ENCODE measurements at regions not wholly inside any gene's neighbourhood (a gene's known extent, or its start where the extent isn't known, plus 50 kb on each side); places are given as distances from the start of the nearest gene placed in this dataset.
"Not testable (repeated sequence)": the region's sequence is repeated elsewhere in the genome, so short reads cannot be mapped to it uniquely, and the experiment has no call there.

DNA sequence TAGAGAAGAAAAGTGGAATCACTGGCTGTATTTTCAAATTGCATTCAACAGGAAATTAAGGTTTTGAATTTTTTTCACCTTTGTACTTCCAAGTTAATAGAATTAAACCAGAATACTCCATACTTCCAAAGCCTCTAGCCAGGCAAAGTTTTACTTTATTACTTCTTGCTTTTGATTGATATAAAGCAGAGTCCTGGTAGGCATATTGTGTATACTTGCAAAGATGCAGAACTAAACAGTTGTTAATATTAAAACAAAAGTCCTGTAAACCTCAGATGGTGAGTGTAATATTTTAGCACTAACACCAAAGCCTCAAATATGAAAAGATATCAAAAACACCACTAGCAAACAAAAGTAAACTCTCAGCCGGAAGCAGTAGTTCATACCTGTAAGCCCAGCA is 107.2 kb upstream of the C2CD4B start:
- TF ChIP-seq, protein P1, sequence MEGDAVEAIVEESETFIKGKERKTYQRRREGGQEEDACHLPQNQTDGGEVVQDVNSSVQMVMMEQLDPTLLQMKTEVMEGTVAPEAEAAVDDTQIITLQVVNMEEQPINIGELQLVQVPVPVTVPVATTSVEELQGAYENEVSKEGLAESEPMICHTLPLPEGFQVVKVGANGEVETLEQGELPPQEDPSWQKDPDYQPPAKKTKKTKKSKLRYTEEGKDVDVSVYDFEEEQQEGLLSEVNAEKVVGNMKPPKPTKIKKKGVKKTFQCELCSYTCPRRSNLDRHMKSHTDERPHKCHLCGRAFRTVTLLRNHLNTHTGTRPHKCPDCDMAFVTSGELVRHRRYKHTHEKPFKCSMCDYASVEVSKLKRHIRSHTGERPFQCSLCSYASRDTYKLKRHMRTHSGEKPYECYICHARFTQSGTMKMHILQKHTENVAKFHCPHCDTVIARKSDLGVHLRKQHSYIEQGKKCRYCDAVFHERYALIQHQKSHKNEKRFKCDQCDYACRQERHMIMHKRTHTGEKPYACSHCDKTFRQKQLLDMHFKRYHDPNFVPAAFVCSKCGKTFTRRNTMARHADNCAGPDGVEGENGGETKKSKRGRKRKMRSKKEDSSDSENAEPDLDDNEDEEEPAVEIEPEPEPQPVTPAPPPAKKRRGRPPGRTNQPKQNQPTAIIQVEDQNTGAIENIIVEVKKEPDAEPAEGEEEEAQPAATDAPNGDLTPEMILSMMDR (IDR thresholded peaks at IDR 0.05; ENCODE audit: low read depth, low read length), result no peak
- Histone ChIP-seq H3K9me3 (ENCODE audit: severe bottlenecking) (peaks cover 16% of the 10 kb centered on the region), H3K36me3 (no peaks in the 10 kb centered on the region)

DNA sequence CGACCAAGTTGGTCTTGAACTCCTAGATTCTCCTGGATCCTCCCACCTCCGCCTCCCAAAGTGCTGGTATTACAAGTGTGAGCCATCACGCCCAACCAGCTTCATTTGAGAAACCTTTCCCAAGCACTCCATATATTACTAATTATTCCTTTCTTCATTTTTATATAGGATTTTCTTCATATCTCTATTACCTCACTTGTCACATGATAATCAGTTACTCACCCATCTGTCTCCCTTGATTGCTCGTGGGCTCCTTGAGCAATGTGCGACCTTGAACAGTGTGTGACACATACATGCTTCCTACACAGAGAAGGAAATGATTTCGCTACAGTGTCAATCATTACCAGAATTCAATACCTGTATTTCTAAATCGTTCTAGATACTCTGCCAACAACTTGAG is 110.7 kb upstream of the C2CD4B start:
- Histone ChIP-seq H3K27me3 (ENCODE audit: insufficient read depth, low read depth, severe bottlenecking) (no peaks in the 10 kb centered on the region), H3K4me3 (ENCODE audit: low read depth, low read length) (no peak overlapping the region), H3K27ac (no peak overlapping the region), H3K36me3 (no peaks in the 10 kb centered on the region), H3K9me3 (ENCODE audit: severe bottlenecking) (no peaks in the 10 kb centered on the region)
- TF ChIP-seq, protein P1 (IDR thresholded peaks at IDR 0.05; ENCODE audit: low read depth, low read length), result no peak
- DNase-seq, result no peak

More for the DNA sequence above, 107.2 kb upstream of the C2CD4B start:
- Histone ChIP-seq H3K27me3 (ENCODE audit: insufficient read depth, low read depth, severe bottlenecking) (no peaks in the 10 kb centered on the region), H3K27ac (no peak overlapping the region), H3K4me3 (ENCODE audit: low read depth, low read length) (no peak overlapping the region)
- no peak for DNase-seq

DNA sequence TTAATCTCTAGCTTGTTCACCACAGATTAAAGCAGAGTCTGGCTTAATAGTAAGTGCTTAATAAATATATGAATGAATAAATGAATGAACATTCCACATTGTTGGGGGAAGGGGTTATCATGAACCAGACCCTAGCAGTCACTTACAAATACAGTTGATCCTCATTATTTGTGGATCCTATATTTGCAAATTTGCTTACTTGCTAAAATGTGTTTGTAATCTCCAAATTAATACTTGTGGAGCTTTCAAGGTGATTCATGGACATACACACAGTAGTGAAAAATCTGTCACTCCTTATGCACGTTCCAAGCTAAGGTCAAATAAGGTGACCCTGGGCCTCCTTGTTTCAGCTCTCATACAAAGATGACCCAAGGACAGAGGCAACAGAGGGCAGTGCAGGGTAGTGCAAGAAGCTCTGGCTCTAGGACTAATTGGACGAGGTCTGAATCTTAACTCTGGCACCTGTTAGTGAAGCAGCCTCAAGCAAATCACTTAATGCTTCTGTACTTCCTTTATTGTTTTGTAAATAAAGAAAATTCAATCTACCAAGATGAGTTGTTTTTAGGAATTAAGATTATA is 112.8 kb upstream of the C2CD4B start:
- H3K4me3 ChIP-seq (ENCODE audit: low read depth, low read length), result no peak overlapping the region
- H3K9me3 ChIP-seq (ENCODE audit: severe bottlenecking), result no peaks in the 10 kb centered on the region
- TF ChIP-seq, protein P1 (IDR thresholded peaks at IDR 0.05; ENCODE audit: low read depth, low read length), result peak; percentile 48
- H3K36me3 ChIP-seq, result no peaks in the 10 kb centered on the region
- peak; percentile 77 for DNase-seq
- no peaks in the 10 kb centered on the region for H3K27me3 ChIP-seq (ENCODE audit: insufficient read depth, low read depth, severe bottlenecking)
- H3K27ac ChIP-seq, result peak overlapping the region; percentile 38

DNA sequence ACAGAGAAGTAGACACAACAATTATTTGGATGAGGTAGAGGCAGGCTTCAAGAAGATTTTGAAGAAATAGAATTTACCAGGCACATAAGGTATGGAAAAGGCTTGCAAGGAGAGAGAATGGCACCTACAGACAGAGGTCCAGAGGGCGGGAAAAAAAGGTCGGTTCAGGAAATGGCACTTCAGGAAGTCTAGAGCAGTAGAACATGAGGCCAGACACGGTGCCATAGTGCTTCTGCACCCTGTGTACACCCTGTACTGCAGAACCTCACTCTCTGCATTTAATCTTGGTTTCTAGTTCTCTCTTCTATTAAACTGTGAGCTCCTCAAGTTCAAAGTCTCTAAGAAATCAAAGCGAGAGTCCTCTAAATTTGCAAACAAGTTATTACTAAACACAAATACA is 113.4 kb upstream of the C2CD4B start:
- DNase-seq, result no peak
- TF ChIP-seq, protein P1 (IDR thresholded peaks at IDR 0.05; ENCODE audit: low read depth, low read length), result no peak
- no peaks in the 10 kb centered on the region for H3K27me3 ChIP-seq (ENCODE audit: insufficient read depth, low read depth, severe bottlenecking)
- H3K27ac ChIP-seq, result peak overlapping the region; percentile 38
- H3K36me3 ChIP-seq, result no peaks in the 10 kb centered on the region
- no peaks in the 10 kb centered on the region for H3K9me3 ChIP-seq (ENCODE audit: severe bottlenecking)
- H3K4me3 ChIP-seq (ENCODE audit: low read depth, low read length), result no peak overlapping the region

DNA sequence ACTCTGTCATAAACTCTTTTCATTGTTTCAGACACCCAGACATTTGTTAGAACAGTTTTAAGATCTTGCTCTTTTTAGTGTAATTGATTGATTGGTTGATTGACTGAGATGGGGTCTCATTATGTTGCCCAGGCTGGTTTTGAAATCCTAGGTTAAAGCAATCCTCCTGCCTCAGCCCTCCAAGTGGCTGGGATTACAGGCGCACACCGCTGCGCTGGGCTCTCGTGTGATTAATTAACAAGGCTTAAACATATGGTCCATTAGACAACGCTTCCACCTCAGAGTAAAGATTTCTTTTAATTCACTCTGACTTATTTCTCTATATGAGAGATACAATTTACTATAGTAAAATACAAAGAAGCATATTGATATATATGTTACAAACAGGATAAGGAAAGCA is 114.0 kb upstream of the C2CD4B start:
- TF ChIP-seq, protein P1 (IDR thresholded peaks at IDR 0.05; ENCODE audit: low read depth, low read length), result no peak
- no peaks in the 10 kb centered on the region for H3K9me3 ChIP-seq (ENCODE audit: severe bottlenecking)
- peak; percentile 80 for DNase-seq
- H3K36me3 ChIP-seq, result no peaks in the 10 kb centered on the region
- no peaks in the 10 kb centered on the region for H3K27me3 ChIP-seq (ENCODE audit: insufficient read depth, low read depth, severe bottlenecking)
- no peak overlapping the region for H3K4me3 ChIP-seq (ENCODE audit: low read depth, low read length)
- H3K27ac ChIP-seq, result peak overlapping the region; percentile 38

DNA sequence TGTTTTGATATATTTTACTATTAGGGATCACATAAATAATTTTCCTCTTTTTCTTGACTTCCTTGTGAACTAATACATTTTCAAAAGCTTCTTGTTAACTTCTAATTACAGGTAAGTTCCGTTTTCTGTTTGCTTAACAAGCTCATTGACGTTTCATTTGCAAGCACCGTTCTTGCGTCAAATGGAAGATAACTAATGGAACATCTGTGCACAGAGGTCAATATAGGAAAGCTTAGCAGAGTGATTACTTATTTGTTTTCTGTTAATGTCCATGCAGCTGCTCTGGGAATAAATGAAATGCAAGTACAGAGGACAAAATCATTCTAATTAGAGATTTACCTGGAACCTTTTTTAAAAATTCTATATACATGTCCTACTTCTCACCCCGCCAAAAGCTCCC is 115.5 kb upstream of the C2CD4B start:
- TF ChIP-seq, protein P1 (IDR thresholded peaks at IDR 0.05; ENCODE audit: low read depth, low read length), result no peak
- Histone ChIP-seq H3K4me3 (ENCODE audit: low read depth, low read length) (no peak overlapping the region), H3K36me3 (no peaks in the 10 kb centered on the region), H3K9me3 (ENCODE audit: severe bottlenecking) (no peaks in the 10 kb centered on the region), H3K27me3 (ENCODE audit: insufficient read depth, low read depth, severe bottlenecking) (no peaks in the 10 kb centered on the region), H3K27ac (no peak overlapping the region)
- DNase-seq, result no peak

DNA sequence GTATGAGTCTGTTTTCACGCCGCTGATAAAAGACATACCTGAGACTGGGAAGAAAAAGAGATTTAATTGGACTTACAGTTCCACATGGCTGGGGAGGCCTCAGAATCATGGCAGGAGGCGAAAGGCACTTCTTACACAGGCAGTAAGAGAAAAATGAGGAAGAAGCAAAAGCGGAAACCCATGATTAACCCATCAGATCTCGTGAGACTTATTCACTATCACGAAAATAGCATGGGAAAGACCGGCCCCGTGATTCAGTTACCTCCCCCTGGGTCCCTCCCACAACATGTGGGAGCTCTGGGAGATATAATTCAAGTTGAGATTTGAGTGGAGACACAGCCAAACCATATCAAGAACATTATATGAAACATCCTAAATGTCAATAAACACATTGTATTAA is 116.7 kb upstream of the C2CD4B start:
- H3K27me3 ChIP-seq (ENCODE audit: insufficient read depth, low read depth, severe bottlenecking); H3K9me3 ChIP-seq (ENCODE audit: severe bottlenecking); H3K4me3 ChIP-seq (ENCODE audit: low read depth, low read length); H3K36me3 ChIP-seq; H3K27ac ChIP-seq; DNase-seq: not testable (repeated sequence)

All from WERI-Rb-1 (cell line).